Ishikawa (cell line): ENCODE measurements at regions not wholly inside any gene's neighbourhood (a gene's known extent, or its start where the extent isn't known, plus 50 kb on each side); places are given as distances from the start of the nearest gene placed in this dataset.

ENCODE experiments used
- CEBPB ChIP-seq: IDR thresholded peaks from 2 replicates; pipeline ENCODE4 v1.6.1; 2012
- CREB1 ChIP-seq: IDR thresholded peaks from 2 replicates; pipeline ENCODE4 v1.6.1; 2012; ENCODE audit warnings: low read depth
- EGR1 ChIP-seq: IDR thresholded peaks from 2 replicates; pipeline ENCODE4 v1.6.1; 2012
- EP300 ChIP-seq: IDR thresholded peaks from 2 replicates; pipeline ENCODE4 v1.6.1; 2012; ENCODE audit warnings: borderline replicate concordance
- FOXM1 ChIP-seq: IDR thresholded peaks from 2 replicates; pipeline ENCODE4 v1.6.1; 2012; ENCODE audit warnings: low read depth, borderline replicate concordance
- NFIC ChIP-seq: IDR thresholded peaks from 2 replicates; pipeline ENCODE4 v1.6.1; 2012
- RAD21 ChIP-seq: IDR thresholded peaks from 2 replicates; pipeline ENCODE4 v1.6.1; 2012; ENCODE audit warnings: low read depth
- TAF1 ChIP-seq: IDR thresholded peaks from 2 replicates; pipeline ENCODE4 v1.6.1; 2012; ENCODE audit warnings: low read depth, mild to moderate bottlenecking
- TEAD4 ChIP-seq: IDR thresholded peaks from 2 replicates; pipeline ENCODE4 v1.6.1; 2012
- YY1 ChIP-seq: IDR thresholded peaks from 2 replicates; pipeline ENCODE4 v1.6.1; 2012; ENCODE audit warnings: low read depth
- ZBTB7A ChIP-seq: IDR thresholded peaks from 2 replicates; pipeline ENCODE4 v1.6.1; 2012; ENCODE audit warnings: low read depth
- TF ChIP-seq, protein P1 (sequence below): IDR thresholded peaks from 2 replicates; pipeline ENCODE4 v1.6.1; 2012
- TF ChIP-seq, protein P2 (sequence below): IDR thresholded peaks from 2 replicates; pipeline ENCODE4 v1.6.1; 2012; ENCODE audit warnings: low read depth, mild to moderate bottlenecking
- TF ChIP-seq, protein P3 (sequence below): IDR thresholded peaks from 2 replicates; pipeline ENCODE4 v1.6.1; 2012

DNA sequence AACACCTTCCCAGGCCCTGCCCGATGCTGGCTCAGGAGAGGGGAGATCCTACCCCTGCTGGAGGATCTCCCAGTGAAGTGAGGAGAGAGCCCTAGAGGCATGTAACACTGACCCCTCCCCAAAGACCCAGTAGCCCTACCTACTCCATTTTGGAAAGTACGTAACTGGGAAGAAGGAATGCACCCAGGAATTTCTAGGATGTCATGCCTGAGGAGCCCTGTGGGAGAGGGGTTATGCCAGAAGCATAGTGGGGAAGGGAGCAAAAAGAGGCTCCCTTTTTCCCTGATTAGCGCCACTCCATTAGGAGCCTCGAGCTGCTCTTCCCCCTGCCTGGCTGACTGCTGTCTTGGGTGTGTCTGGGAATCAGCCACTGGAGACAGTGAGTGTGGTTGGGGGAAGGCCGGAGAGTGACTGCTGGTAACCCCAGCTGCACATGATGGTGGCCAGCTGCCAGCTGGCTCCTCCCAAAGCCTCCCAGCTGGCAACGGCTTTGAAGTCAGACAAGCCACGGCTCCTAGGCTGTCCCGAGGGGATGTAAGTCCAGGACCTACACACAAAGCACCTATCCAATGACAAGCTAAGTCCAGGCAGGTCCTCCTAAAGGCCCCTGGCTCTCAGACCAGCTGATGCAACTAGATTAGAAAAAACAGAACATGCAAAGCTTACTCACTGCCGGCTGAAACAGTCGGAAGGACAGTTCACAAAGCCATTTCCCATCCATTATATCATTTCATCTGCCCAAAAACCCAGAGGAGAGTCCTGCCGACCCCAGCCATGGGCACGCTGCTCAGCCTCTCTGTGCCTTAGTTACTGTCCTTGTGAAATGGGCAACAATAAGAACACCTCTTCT is 136.5 kb upstream of the ABCA1 start:
- TF ChIP-seq, protein P1, sequence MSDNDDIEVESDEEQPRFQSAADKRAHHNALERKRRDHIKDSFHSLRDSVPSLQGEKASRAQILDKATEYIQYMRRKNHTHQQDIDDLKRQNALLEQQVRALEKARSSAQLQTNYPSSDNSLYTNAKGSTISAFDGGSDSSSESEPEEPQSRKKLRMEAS, result peak; percentile 66
- TF ChIP-seq EP300, result peak; percentile 46; the same call in 1 of the 2 replicates
- TF ChIP-seq YY1, result 0 out of 2 replicates have a peak, but pooled peaks have one; percentile 12
- TF ChIP-seq, protein P2, sequence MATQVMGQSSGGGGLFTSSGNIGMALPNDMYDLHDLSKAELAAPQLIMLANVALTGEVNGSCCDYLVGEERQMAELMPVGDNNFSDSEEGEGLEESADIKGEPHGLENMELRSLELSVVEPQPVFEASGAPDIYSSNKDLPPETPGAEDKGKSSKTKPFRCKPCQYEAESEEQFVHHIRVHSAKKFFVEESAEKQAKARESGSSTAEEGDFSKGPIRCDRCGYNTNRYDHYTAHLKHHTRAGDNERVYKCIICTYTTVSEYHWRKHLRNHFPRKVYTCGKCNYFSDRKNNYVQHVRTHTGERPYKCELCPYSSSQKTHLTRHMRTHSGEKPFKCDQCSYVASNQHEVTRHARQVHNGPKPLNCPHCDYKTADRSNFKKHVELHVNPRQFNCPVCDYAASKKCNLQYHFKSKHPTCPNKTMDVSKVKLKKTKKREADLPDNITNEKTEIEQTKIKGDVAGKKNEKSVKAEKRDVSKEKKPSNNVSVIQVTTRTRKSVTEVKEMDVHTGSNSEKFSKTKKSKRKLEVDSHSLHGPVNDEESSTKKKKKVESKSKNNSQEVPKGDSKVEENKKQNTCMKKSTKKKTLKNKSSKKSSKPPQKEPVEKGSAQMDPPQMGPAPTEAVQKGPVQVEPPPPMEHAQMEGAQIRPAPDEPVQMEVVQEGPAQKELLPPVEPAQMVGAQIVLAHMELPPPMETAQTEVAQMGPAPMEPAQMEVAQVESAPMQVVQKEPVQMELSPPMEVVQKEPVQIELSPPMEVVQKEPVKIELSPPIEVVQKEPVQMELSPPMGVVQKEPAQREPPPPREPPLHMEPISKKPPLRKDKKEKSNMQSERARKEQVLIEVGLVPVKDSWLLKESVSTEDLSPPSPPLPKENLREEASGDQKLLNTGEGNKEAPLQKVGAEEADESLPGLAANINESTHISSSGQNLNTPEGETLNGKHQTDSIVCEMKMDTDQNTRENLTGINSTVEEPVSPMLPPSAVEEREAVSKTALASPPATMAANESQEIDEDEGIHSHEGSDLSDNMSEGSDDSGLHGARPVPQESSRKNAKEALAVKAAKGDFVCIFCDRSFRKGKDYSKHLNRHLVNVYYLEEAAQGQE, result no peak
- TF ChIP-seq EGR1, result no peak
- peak; percentile 42; the same call in 1 of the 2 replicates for TF ChIP-seq TEAD4
- no peak for TF ChIP-seq TAF1
- TF ChIP-seq CREB1, result no peak
- TF ChIP-seq FOXM1, result no peak
- no peak; the same call in 1 of the 2 replicates for TF ChIP-seq RAD21
- peak; percentile 84 for TF ChIP-seq NFIC
- no peak for TF ChIP-seq ZBTB7A
- no peak for TF ChIP-seq CEBPB
- TF ChIP-seq, protein P3, sequence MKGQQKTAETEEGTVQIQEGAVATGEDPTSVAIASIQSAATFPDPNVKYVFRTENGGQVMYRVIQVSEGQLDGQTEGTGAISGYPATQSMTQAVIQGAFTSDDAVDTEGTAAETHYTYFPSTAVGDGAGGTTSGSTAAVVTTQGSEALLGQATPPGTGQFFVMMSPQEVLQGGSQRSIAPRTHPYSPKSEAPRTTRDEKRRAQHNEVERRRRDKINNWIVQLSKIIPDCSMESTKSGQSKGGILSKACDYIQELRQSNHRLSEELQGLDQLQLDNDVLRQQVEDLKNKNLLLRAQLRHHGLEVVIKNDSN, result 0 out of 2 replicates have a peak, but pooled peaks have one; percentile 37
